Nephron (organoid): ENCODE measurements at regions not wholly inside any gene's neighbourhood (a gene's known extent, or its start where the extent isn't known, plus 50 kb on each side); places are given as distances from the start of the nearest gene placed in this dataset.

Source experiments
- H3K27ac Mint-ChIP-seq, 3 experiments: 2 replicates each; pipeline ENCODE4 v1.8.0; 2020; ENCODE audit warnings: mixed read lengths in 3 of 3, mild to moderate bottlenecking in 2 of 3, moderate library complexity in 1 of 3
- H3K27me3 Mint-ChIP-seq: 2 replicates; pipeline ENCODE4 v1.8.0; 2021; ENCODE audit warnings: low read depth, mild to moderate bottlenecking, moderate library complexity, mixed read lengths
- H3K36me3 Mint-ChIP-seq: 2 replicates; pipeline ENCODE4 v1.8.0; 2020; ENCODE audit warnings: low read depth, mixed read lengths
- H3K4me1 Mint-ChIP-seq: 2 replicates; pipeline ENCODE4 v1.8.0; 2020; ENCODE audit warnings: mixed read lengths
- H3K4me3 Mint-ChIP-seq, 3 experiments: 2 replicates each; pipeline ENCODE4 v1.8.0; 2020; ENCODE audit warnings: mild to moderate bottlenecking in 3 of 3, mixed read lengths in 3 of 3, moderate library complexity in 2 of 3
- H3K9me3 Mint-ChIP-seq: 2 replicates; pipeline ENCODE4 v1.8.0; 2020; ENCODE audit warnings: mixed read lengths
- TF ChIP-seq, protein P1 (sequence below), 3 experiments: fragments of 200-600 bp; sonication (generic); IDR thresholded peaks; one replicate each; pipeline ENCODE4 v1.5.0; 2021; ENCODE audit warnings: antibody characterized with exemption in 3 of 3; ENCODE audit not compliant: unreplicated experiment in 3 of 3

- TF ChIP-seq, protein P1, sequence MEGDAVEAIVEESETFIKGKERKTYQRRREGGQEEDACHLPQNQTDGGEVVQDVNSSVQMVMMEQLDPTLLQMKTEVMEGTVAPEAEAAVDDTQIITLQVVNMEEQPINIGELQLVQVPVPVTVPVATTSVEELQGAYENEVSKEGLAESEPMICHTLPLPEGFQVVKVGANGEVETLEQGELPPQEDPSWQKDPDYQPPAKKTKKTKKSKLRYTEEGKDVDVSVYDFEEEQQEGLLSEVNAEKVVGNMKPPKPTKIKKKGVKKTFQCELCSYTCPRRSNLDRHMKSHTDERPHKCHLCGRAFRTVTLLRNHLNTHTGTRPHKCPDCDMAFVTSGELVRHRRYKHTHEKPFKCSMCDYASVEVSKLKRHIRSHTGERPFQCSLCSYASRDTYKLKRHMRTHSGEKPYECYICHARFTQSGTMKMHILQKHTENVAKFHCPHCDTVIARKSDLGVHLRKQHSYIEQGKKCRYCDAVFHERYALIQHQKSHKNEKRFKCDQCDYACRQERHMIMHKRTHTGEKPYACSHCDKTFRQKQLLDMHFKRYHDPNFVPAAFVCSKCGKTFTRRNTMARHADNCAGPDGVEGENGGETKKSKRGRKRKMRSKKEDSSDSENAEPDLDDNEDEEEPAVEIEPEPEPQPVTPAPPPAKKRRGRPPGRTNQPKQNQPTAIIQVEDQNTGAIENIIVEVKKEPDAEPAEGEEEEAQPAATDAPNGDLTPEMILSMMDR (IDR thresholded peaks at IDR 0.05; ENCODE audit: unreplicated experiment in 3 of 3): no peak
- H3K27me3 Mint-ChIP-seq: peaks cover 5% of the 10 kb centered on the region
- H3K4me3 Mint-ChIP-seq: no peak overlapping the region
- H3K36me3 Mint-ChIP-seq: no peaks in the 10 kb centered on the region
- H3K4me1 Mint-ChIP-seq: peaks cover 50% of the 10 kb centered on the region
- H3K9me3 Mint-ChIP-seq: no peaks in the 10 kb centered on the region
- no peak overlapping the region for H3K27ac Mint-ChIP-seq
Observed at GRCh38 chr4:81595798-81596610, 124.3 kb upstream of the RASGEF1B start.

- Mint-ChIP-seq H3K4me3 (no peak overlapping the region), H3K27ac (peak overlapping the region in 1 of 3 experiments; percentile 27), H3K27me3 (peaks cover 5% of the 10 kb centered on the region), H3K4me1 (peaks cover 42% of the 10 kb centered on the region), H3K9me3 (no peaks in the 10 kb centered on the region), H3K36me3 (no peaks in the 10 kb centered on the region)
- TF ChIP-seq, protein P1 (IDR thresholded peaks at IDR 0.05; ENCODE audit: unreplicated experiment in 3 of 3): no peak
Observed at GRCh38 chr4:81595287-81595686, 123.6 kb upstream of the RASGEF1B start.

DNA sequence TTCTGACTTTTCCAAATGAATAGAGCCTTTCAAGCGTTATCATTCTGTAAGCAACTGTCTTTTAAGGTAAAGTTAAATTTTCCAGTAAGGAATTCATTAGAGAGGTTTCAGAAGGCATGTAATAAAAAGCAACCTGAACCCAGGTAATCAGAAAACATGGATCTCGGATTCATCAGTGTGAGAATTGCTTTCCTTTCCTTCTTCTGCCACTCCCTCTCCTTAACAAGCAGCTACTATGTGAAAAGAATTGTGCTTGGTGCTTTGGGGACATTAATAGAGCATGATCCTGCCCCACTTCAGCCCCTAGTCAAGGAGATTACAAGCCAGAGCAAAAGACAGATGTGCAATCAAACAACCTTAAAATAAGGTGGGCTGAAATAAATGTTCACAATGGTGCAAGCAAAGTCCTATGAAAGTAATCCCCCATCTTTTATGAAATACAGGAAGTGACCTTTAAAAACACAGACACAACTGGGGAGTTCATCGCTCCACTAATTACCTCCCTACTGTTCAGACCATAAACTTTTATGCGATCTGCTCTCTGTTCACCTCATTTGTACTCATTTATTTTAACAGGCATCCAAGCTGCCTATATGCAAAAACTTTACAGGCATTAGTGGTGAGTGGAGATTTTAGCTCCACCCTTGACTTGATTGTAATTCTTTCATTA lies 122.9 kb upstream of the RASGEF1B start:
- H3K4me3 Mint-ChIP-seq: no peak overlapping the region
- TF ChIP-seq, protein P1 (IDR thresholded peaks at IDR 0.05; ENCODE audit: unreplicated experiment in 3 of 3): no peak
- H3K36me3 Mint-ChIP-seq: no peaks in the 10 kb centered on the region
- peak overlapping the region in 2 of 3 experiments; percentile 22 to 32 for H3K27ac Mint-ChIP-seq
- H3K4me1 Mint-ChIP-seq: peaks cover 36% of the 10 kb centered on the region
- H3K9me3 Mint-ChIP-seq: no peaks in the 10 kb centered on the region
- H3K27me3 Mint-ChIP-seq: peaks cover 5% of the 10 kb centered on the region

GRCh38 chr4:81592701-81593100 lies 121.0 kb upstream of the RASGEF1B start:
- TF ChIP-seq, protein P1 (IDR thresholded peaks at IDR 0.05; ENCODE audit: unreplicated experiment in 3 of 3): no peak
- Mint-ChIP-seq H3K9me3 (no peaks in the 10 kb centered on the region), H3K27me3 (peaks cover 5% of the 10 kb centered on the region), H3K4me3 (no peak overlapping the region), H3K27ac (no peak overlapping the region), H3K4me1 (peaks cover 30% of the 10 kb centered on the region), H3K36me3 (no peaks in the 10 kb centered on the region)

DNA sequence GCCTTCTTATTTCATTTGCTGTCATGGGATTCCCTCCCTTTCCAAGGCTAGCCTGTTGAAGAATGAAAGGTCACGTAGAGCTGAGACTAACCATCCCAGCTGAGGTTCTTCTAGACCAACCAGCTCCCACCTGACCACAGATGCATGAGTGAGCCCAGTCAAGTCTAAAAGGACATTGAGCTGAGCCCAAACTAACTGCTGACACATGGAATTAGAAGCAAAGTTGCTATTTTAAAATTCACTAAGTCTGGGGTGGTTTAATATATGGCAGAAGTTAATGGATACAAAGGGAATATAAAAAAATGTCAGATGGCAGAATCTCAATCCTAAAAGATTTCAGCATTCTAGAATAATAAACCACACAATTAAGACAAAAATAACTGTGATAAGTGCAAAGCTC lies 118.9 kb upstream of the RASGEF1B start:
- Mint-ChIP-seq H3K27ac (no peak overlapping the region), H3K4me3 (no peak overlapping the region), H3K4me1 (peaks cover 18% of the 10 kb centered on the region), H3K9me3 (no peaks in the 10 kb centered on the region), H3K27me3 (peaks cover 5% of the 10 kb centered on the region), H3K36me3 (no peaks in the 10 kb centered on the region)
- TF ChIP-seq, protein P1 (IDR thresholded peaks at IDR 0.05; ENCODE audit: unreplicated experiment in 3 of 3): no peak
